Uterus (tissue), 2 donors: ENCODE measurements at regions not wholly inside any gene's neighbourhood (a gene's known extent, or its start where the extent isn't known, plus 50 kb on each side); places are given as distances from the start of the nearest gene placed in this dataset.

Experiments
- POLR2A ChIP-seq, 2 donors: fragments of 450-650 bp; IDR thresholded peaks; one replicate each; pipeline ENCODE4 v1.6.1; 2016; ENCODE audit warnings: antibody characterized with exemption in 2 of 2, mild to moderate bottlenecking in 1 of 2, moderate library complexity in 1 of 2
- TF ChIP-seq, protein P1 (sequence below), 4 experiments: fragments of 200-600 bp in 2 of 4; fragments of 450-650 bp in 2 of 4; sonication (generic) in 2 of 4; IDR thresholded peaks; one replicate each; pipeline ENCODE4 v1.5.1; 2016 to 2019; ENCODE audit warnings: antibody characterized with exemption in 4 of 4, mild to moderate bottlenecking in 2 of 4, moderate library complexity in 1 of 4

DNA sequence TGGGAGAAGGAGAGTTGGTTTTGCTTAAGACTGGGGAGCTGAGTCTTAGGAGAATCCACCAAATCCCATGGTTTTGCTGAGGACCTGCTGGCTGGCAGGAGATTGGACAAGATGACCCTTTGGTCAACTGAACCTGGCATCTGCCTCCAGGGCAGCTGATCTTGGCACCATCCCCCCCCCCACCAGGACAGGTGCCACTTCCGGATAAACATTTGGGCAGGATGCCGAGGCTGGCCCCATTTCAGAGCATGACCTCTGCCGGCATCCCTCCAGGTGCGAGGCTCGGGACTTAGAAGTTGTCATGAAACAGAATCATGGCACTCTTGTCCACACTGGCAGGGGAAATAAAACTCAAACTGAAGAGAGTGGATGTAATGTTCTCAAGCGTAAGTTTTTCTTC is 165.6 kb downstream of the MACROH2A1 start:
- TF ChIP-seq POLR2A (IDR thresholded peaks at IDR 0.05): no peak
- TF ChIP-seq, protein P1, sequence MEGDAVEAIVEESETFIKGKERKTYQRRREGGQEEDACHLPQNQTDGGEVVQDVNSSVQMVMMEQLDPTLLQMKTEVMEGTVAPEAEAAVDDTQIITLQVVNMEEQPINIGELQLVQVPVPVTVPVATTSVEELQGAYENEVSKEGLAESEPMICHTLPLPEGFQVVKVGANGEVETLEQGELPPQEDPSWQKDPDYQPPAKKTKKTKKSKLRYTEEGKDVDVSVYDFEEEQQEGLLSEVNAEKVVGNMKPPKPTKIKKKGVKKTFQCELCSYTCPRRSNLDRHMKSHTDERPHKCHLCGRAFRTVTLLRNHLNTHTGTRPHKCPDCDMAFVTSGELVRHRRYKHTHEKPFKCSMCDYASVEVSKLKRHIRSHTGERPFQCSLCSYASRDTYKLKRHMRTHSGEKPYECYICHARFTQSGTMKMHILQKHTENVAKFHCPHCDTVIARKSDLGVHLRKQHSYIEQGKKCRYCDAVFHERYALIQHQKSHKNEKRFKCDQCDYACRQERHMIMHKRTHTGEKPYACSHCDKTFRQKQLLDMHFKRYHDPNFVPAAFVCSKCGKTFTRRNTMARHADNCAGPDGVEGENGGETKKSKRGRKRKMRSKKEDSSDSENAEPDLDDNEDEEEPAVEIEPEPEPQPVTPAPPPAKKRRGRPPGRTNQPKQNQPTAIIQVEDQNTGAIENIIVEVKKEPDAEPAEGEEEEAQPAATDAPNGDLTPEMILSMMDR (IDR thresholded peaks at IDR 0.05): no peak
